Cardiac muscle cell (in vitro differentiated cells and primary cell): ENCODE measurements at regions not wholly inside any gene's neighbourhood (a gene's known extent, or its start where the extent isn't known, plus 50 kb on each side); places are given as distances from the start of the nearest gene placed in this dataset.
A peak's percentile ranks its signal among the peaks of the same experiment; 100 is the strongest.

Source experiments
- DNase-seq, 2 donors: peaks; one replicate each; pipeline versions ENCODE4 v3.0.0 to v3.0.0-alpha.2; 2010 to 2017; ENCODE audit warnings: low read depth in 1 of 2, low spot score in 1 of 2
- H3K27ac ChIP-seq: fragments of 200-600 bp; sonication (generic); 2 replicates; pipeline ENCODE4 v1.5.1; 2016
- H3K27me3 ChIP-seq: fragments of 200-600 bp; sonication (generic); 2 replicates; pipeline ENCODE4 v1.6.0; 2016; ENCODE audit warnings: control low read depth
- H3K36me3 ChIP-seq: fragments of 200-600 bp; sonication (generic); 2 replicates; pipeline ENCODE4 v1.5.1; 2016; ENCODE audit warnings: control low read depth
- H3K4me1 ChIP-seq: fragments of 200-600 bp; sonication (generic); 2 replicates; pipeline ENCODE4 v1.8.1; 2017; ENCODE audit warnings: low read depth, mild to moderate bottlenecking, mixed run types
- H3K4me3 ChIP-seq: fragments of 200-600 bp; sonication (generic); 2 replicates; pipeline ENCODE4 v1.5.1; 2016; ENCODE audit warnings: mild to moderate bottlenecking
- H3K9me3 ChIP-seq: fragments of 200-600 bp; sonication (generic); 2 replicates; pipeline ENCODE4 v1.5.1; 2017; ENCODE audit warnings: low read depth, mild to moderate bottlenecking, control low read depth
- TF ChIP-seq, protein P1 (sequence below): IDR thresholded peaks from 2 replicates; pipeline ENCODE4 v1.5.1; 2012; ENCODE audit warnings: low read depth, mild to moderate bottlenecking, low read length

- H3K27me3 ChIP-seq: peaks cover 15% of the 10 kb centered on the region
- H3K4me3 ChIP-seq: no peak overlapping the region
- H3K4me1 ChIP-seq: no peaks in the 10 kb centered on the region
- H3K27ac ChIP-seq: no peak overlapping the region
- no peaks in the 10 kb centered on the region for H3K9me3 ChIP-seq
- no peaks in the 10 kb centered on the region for H3K36me3 ChIP-seq
- peak in 1 of 2 donors; percentile 1 for DNase-seq
- TF ChIP-seq, protein P1, sequence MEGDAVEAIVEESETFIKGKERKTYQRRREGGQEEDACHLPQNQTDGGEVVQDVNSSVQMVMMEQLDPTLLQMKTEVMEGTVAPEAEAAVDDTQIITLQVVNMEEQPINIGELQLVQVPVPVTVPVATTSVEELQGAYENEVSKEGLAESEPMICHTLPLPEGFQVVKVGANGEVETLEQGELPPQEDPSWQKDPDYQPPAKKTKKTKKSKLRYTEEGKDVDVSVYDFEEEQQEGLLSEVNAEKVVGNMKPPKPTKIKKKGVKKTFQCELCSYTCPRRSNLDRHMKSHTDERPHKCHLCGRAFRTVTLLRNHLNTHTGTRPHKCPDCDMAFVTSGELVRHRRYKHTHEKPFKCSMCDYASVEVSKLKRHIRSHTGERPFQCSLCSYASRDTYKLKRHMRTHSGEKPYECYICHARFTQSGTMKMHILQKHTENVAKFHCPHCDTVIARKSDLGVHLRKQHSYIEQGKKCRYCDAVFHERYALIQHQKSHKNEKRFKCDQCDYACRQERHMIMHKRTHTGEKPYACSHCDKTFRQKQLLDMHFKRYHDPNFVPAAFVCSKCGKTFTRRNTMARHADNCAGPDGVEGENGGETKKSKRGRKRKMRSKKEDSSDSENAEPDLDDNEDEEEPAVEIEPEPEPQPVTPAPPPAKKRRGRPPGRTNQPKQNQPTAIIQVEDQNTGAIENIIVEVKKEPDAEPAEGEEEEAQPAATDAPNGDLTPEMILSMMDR: no peak
Observed at GRCh38 chr2:348361-348916, 60.5 kb upstream of the ALKAL2 start.

GRCh38 chr2:344811-345210 is 56.9 kb upstream of the ALKAL2 start:
- Histone ChIP-seq H3K4me3 (no peak overlapping the region), H3K36me3 (no peaks in the 10 kb centered on the region), H3K4me1 (no peaks in the 10 kb centered on the region), H3K27me3 (peaks cover 15% of the 10 kb centered on the region), H3K27ac (no peak overlapping the region), H3K9me3 (no peaks in the 10 kb centered on the region)
- no peak for DNase-seq
- TF ChIP-seq, protein P1: no peak

- TF ChIP-seq, protein P1: no peak
- no peaks in the 10 kb centered on the region for H3K9me3 ChIP-seq
- H3K27ac ChIP-seq: no peak overlapping the region
- no peak overlapping the region for H3K4me3 ChIP-seq
- H3K4me1 ChIP-seq: no peaks in the 10 kb centered on the region
- peaks cover 15% of the 10 kb centered on the region for H3K27me3 ChIP-seq
- DNase-seq: no peak
- no peaks in the 10 kb centered on the region for H3K36me3 ChIP-seq
Observed at GRCh38 chr2:343355-343754, 55.5 kb upstream of the ALKAL2 start.

DNA sequence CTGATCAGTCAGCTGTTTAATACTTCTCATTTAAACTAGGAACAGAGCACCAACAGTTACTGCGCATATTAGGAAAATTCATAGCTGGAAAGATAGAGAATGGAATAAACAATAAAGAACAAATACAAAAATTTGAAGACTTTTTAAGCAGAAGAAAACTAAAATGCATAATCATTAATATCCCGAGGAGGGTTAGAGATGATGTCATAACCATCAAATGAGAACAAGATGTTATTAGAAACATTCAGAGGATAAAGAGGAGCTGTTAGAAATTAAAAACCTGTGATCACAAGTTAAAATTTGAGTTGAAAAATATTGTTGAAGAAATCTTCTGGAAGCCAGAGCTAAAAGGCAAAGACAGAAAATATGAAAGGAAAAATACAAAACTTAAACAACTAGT is 54.0 kb upstream of the ALKAL2 start:
- DNase-seq: no peak
- Histone ChIP-seq H3K36me3 (no peaks in the 10 kb centered on the region), H3K9me3 (no peaks in the 10 kb centered on the region), H3K4me3 (no peak overlapping the region), H3K27ac (no peak overlapping the region), H3K4me1 (no peaks in the 10 kb centered on the region), H3K27me3 (peaks cover 15% of the 10 kb centered on the region)
- TF ChIP-seq, protein P1: no peak

DNA sequence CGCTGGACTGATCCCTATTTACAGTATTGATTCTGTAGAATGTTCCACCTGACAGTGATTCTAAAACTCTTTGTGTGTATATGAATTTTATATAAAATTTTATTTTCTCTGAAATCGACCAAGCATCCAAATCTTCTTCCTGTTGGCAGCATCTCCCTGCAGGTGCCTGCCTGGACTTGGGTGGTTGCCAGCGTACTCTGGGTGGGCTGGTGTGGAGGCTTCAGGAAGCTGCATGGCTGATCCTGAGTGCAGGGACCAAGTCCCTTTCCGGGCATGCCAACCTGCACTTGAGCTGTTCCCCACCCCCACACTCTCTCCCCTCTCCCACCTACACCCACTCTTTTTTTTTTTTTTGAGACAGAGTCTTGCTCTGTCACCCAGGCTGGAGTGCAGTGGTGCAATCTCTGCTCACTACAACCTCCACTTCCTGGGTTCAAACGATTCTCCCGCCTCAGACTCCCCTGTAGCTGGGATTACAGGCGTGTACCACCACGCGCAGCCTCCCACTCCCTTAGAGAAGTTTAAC is 53.2 kb upstream of the ALKAL2 start:
- H3K4me1 ChIP-seq: no peaks in the 10 kb centered on the region
- H3K27ac ChIP-seq: no peak overlapping the region
- no peaks in the 10 kb centered on the region for H3K36me3 ChIP-seq
- peaks cover 7% of the 10 kb centered on the region for H3K27me3 ChIP-seq
- TF ChIP-seq, protein P1: no peak
- no peak for DNase-seq
- H3K4me3 ChIP-seq: no peak overlapping the region
- no peaks in the 10 kb centered on the region for H3K9me3 ChIP-seq
